HFFc6 (cell line): ENCODE measurements at regions not wholly inside any gene's neighbourhood (a gene's known extent, or its start where the extent isn't known, plus 50 kb on each side); places are given as distances from the start of the nearest gene placed in this dataset.

Source experiments
- DNase-seq: peaks from one replicate; pipeline ENCODE4 v3.0.0-alpha.2; 2018
- H3K27ac Mint-ChIP-seq: 2 replicates; pipeline ENCODE4 v1.8.0; 2020; ENCODE audit warnings: mild to moderate bottlenecking, mixed read lengths
- H3K27me3 Mint-ChIP-seq: 2 replicates; pipeline ENCODE4 v1.8.0; 2021; ENCODE audit warnings: mild to moderate bottlenecking, moderate library complexity, mixed read lengths; ENCODE audit not compliant: insufficient read depth
- H3K36me3 Mint-ChIP-seq: 2 replicates; pipeline ENCODE4 v1.8.0; 2021; ENCODE audit warnings: low read depth, mixed read lengths
- H3K4me1 Mint-ChIP-seq: 2 replicates; pipeline ENCODE4 v1.8.0; 2020; ENCODE audit warnings: low read depth, mixed read lengths
- H3K4me3 Mint-ChIP-seq: 2 replicates; pipeline ENCODE4 v1.8.0; 2020; ENCODE audit warnings: mild to moderate bottlenecking, moderate library complexity, mixed read lengths
- H3K9me3 Mint-ChIP-seq: 2 replicates; pipeline ENCODE4 v1.8.0; 2020; ENCODE audit warnings: mild to moderate bottlenecking, mixed read lengths
- CTCF ChIP-seq: fragments of 200-600 bp; sonication (generic); IDR thresholded peaks from 2 replicates; pipeline ENCODE4 v1.5.0; 2021; ENCODE audit warnings: antibody characterized with exemption, mild to moderate bottlenecking

DNA sequence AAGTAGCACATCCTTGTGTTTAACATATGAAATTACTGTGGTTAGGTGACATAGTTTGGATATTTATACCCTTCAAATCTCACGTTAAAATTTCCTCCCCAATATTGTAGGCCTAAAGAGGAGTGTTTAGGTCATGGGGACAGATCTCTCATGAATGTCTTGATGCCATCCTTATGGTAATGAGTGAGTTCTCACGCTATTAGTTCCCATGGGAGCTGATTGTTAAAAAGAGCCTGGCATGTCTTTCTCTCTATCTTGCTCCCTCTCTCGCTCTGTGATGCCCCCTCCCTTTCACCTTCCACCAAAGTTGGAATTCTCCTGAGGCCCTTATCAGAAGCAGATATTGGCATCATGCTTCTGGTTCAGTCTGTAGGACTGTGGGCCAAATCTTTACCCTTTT lies 660.1 kb downstream of the ADCYAP1 start:
- Mint-ChIP-seq H3K27ac (no peak overlapping the region), H3K9me3 (peaks cover 24% of the 10 kb centered on the region), H3K27me3 (no peaks in the 10 kb centered on the region; the same call in 1 of the 2 replicates), H3K4me1 (no peaks in the 10 kb centered on the region), H3K4me3 (no peak overlapping the region), H3K36me3 (no peaks in the 10 kb centered on the region)
- no peak for TF ChIP-seq CTCF
- DNase-seq, result no peak

DNA sequence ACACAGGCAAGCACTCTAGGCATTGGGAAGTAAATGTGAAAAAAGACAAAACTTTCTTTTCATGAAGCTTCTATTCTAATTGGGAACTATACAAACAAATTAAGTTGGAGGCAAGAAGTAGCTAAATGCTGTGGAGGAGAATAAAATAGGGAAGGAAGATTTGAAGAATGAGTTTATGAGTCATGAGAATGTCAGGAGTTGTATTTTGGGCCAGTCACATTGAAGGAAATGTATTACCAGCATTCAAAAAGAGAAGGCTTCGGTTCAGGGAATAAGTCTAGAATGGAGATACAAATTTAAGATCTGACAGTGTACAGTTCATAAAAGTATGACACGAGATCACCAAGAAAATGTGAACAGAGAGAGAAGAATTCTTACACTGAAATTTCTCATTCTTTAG lies 666.5 kb downstream of the ADCYAP1 start:
- no peak overlapping the region for H3K4me3 Mint-ChIP-seq
- H3K9me3 Mint-ChIP-seq, result peaks cover 18% of the 10 kb centered on the region
- no peak for DNase-seq
- H3K27ac Mint-ChIP-seq, result no peak overlapping the region
- H3K27me3 Mint-ChIP-seq, result no peaks in the 10 kb centered on the region; the same call in 1 of the 2 replicates
- TF ChIP-seq CTCF, result no peak
- no peaks in the 10 kb centered on the region for H3K4me1 Mint-ChIP-seq
- no peaks in the 10 kb centered on the region for H3K36me3 Mint-ChIP-seq

DNA sequence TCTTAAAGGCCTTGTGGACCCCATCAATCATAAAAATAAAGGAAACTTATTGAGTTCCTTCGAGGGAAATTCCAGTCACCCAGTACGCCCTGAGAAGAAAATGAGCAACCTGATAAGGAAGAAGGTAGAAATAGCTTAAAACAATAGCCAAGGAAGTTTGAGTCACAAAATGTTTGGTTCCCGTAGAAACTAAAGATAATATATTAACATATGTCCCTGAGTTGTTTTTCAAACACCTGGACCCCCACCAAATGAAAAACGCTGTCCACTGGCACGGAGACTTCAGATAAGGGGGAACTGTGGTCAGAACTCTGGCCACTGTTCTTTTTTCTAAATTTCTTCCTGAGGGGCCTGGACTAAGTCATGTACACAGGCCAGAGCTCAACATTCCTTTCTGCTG lies 669.1 kb downstream of the ADCYAP1 start:
- no peaks in the 10 kb centered on the region for H3K36me3 Mint-ChIP-seq
- no peak for DNase-seq
- no peak overlapping the region for H3K27ac Mint-ChIP-seq
- no peak overlapping the region for H3K4me3 Mint-ChIP-seq
- no peaks in the 10 kb centered on the region; the same call in 1 of the 2 replicates for H3K27me3 Mint-ChIP-seq
- no peaks in the 10 kb centered on the region for H3K4me1 Mint-ChIP-seq
- TF ChIP-seq CTCF, result no peak
- H3K9me3 Mint-ChIP-seq, result peaks cover 18% of the 10 kb centered on the region; the same call in 1 of the 2 replicates

- H3K4me3 Mint-ChIP-seq, result no peak overlapping the region
- TF ChIP-seq CTCF, result no peak
- no peaks in the 10 kb centered on the region for H3K36me3 Mint-ChIP-seq
- H3K27ac Mint-ChIP-seq, result no peak overlapping the region
- H3K9me3 Mint-ChIP-seq, result peaks cover 18% of the 10 kb centered on the region; the same call in 1 of the 2 replicates
- H3K27me3 Mint-ChIP-seq, result no peaks in the 10 kb centered on the region; the same call in 1 of the 2 replicates
- H3K4me1 Mint-ChIP-seq, result no peaks in the 10 kb centered on the region
- no peak for DNase-seq
Observed at GRCh38 chr18:1575084-1575483, 670.4 kb downstream of the ADCYAP1 start.

GRCh38 chr18:1578505-1578904 lies 673.8 kb downstream of the ADCYAP1 start:
- Mint-ChIP-seq H3K36me3 (no peaks in the 10 kb centered on the region), H3K27ac (no peak overlapping the region), H3K9me3 (peaks cover 8% of the 10 kb centered on the region; the same call in 1 of the 2 replicates), H3K4me1 (no peaks in the 10 kb centered on the region), H3K27me3 (no peaks in the 10 kb centered on the region; the same call in 1 of the 2 replicates), H3K4me3 (no peak overlapping the region)
- TF ChIP-seq CTCF, result no peak
- no peak for DNase-seq

- Mint-ChIP-seq H3K9me3 (peaks cover 4% of the 10 kb centered on the region; the same call in 1 of the 2 replicates), H3K4me1 (no peaks in the 10 kb centered on the region), H3K27ac (no peak overlapping the region), H3K27me3 (no peaks in the 10 kb centered on the region), H3K36me3 (no peaks in the 10 kb centered on the region), H3K4me3 (no peak overlapping the region)
- no peak for TF ChIP-seq CTCF
- no peak for DNase-seq
Observed at GRCh38 chr18:1581581-1581980, 676.9 kb downstream of the ADCYAP1 start.
